RWPE1 (cell line): ENCODE measurements at regions not wholly inside any gene's neighbourhood (a gene's known extent, or its start where the extent isn't known, plus 50 kb on each side); places are given as distances from the start of the nearest gene placed in this dataset.

ENCODE experiments used
- CTCF ChIA-PET: fragments of 350-600 bp; sonication (Branson Sonifier 250); formaldehyde crosslinking; extraction: SDS; loops from one replicate; lab custom pipeline; 2021; lab: Yijun Ruan, JAX
- POLR2A ChIA-PET: fragments of 400-600 bp; formaldehyde crosslinking; extraction: SDS; loops from one replicate; lab custom pipeline; 2020; ENCODE audit warnings: antibody characterized with exemption; ENCODE audit not compliant: low non-redundant PET; lab: Yijun Ruan, JAX
- DNase-seq: peaks from one replicate; pipeline ENCODE4 v3.0.0; 2012; ENCODE audit warnings: low spot score
- H3K27ac ChIP-seq: fragments of 450-650 bp; 2 replicates; pipeline ENCODE4 v1.5.1; 2017
- CTCF ChIP-seq: fragments of 450-650 bp; conservative IDR thresholded peaks from 2 replicates; pipeline ENCODE4 v1.5.1; 2017; ENCODE audit warnings: low read depth, mild to moderate bottlenecking

- POLR2A ChIA-PET = no interaction called here
- H3K27ac ChIP-seq = no peak overlapping the region
- CTCF ChIA-PET = no interaction called here
- no peak for DNase-seq
- TF ChIP-seq CTCF = no peak
Observed at GRCh38 chr18:34055227-34055626, 169.5 kb downstream of the NOL4 start.

- TF ChIP-seq CTCF = no peak
- no peak for DNase-seq
- ChIA-PET CTCF (no interaction called here), POLR2A (no interaction called here)
- H3K27ac ChIP-seq = no peak overlapping the region
Observed at GRCh38 chr18:34050661-34051060, 174.1 kb downstream of the NOL4 start.

- POLR2A ChIA-PET = no interaction called here
Observed at GRCh38 chr18:34049511-34049910, 175.2 kb downstream of the NOL4 start.

GRCh38 chr18:34048423-34048822, 176.3 kb downstream of the NOL4 start:
- no peak for DNase-seq
- POLR2A ChIA-PET = no interaction called here
- TF ChIP-seq CTCF = no peak
- CTCF ChIA-PET = no interaction called here
- H3K27ac ChIP-seq = no peak overlapping the region

More at GRCh38 chr18:34049511-34049910, 175.2 kb downstream of the NOL4 start:
- no peak for TF ChIP-seq CTCF
- CTCF ChIA-PET = no interaction called here
- no peak overlapping the region for H3K27ac ChIP-seq
- no peak for DNase-seq

GRCh38 chr18:34042423-34043146, 182.1 kb downstream of the NOL4 start:
- CTCF ChIA-PET = no interaction called here
- no peak for DNase-seq
- no peak for TF ChIP-seq CTCF
- POLR2A ChIA-PET = no interaction called here
- no peak overlapping the region for H3K27ac ChIP-seq

GRCh38 chr18:34039611-34040010, 185.1 kb downstream of the NOL4 start:
- ChIA-PET CTCF (interaction anchor here (0.7 kb wide), 1 partner anchor 37 kb away, joined by 3 read pairs; no protein-coding TSS in a partner anchor), POLR2A (no interaction called here)
- H3K27ac ChIP-seq = no peak overlapping the region
- TF ChIP-seq CTCF = no peak
- no peak for DNase-seq
